Embryonic facial prominence (tissue), 1 donor: ENCODE measurements at regions not wholly inside any gene's neighbourhood (a gene's known extent, or its start where the extent isn't known, plus 50 kb on each side); places are given as distances from the start of the nearest gene placed in this dataset.
"Not testable (repeated sequence)": the region's sequence is repeated elsewhere in the genome, so short reads cannot be mapped to it uniquely, and the experiment has no call there.

Source experiments
- DNase-seq: peaks from one replicate; pipeline ENCODE4 v3.0.0-alpha.2; 2016; ENCODE audit errors: extremely low spot score

GRCh38 chr7:88614736-88615135, 144.8 kb upstream of the ZNF804B start:
- DNase-seq = no peak

- DNase-seq = no peak
These were observed 148.6 kb upstream of the ZNF804B start for GRCh38 chr7:88610942-88611341.

- no peak for DNase-seq
These were observed 158.8 kb upstream of the ZNF804B start for GRCh38 chr7:88600695-88601094.

GRCh38 chr7:88599528-88599927, 160.0 kb upstream of the ZNF804B start:
- DNase-seq = no peak

GRCh38 chr7:88597941-88598425, 161.5 kb upstream of the ZNF804B start:
- DNase-seq = no peak

GRCh38 chr7:88590963-88591362, 168.5 kb upstream of the ZNF804B start:
- no peak for DNase-seq

- DNase-seq = no peak
These were observed 169.6 kb upstream of the ZNF804B start for GRCh38 chr7:88589927-88590326.

GRCh38 chr7:88586890-88587289, 172.6 kb upstream of the ZNF804B start:
- DNase-seq = no peak

- no peak for DNase-seq
These were observed 173.3 kb upstream of the ZNF804B start for GRCh38 chr7:88586219-88586618.

GRCh38 chr7:88576720-88577119, 182.8 kb upstream of the ZNF804B start:
- no peak for DNase-seq

- DNase-seq = no peak
These were observed 193.3 kb upstream of the ZNF804B start for GRCh38 chr7:88566162-88566729.

- DNase-seq = no peak
These were observed 194.1 kb upstream of the ZNF804B start for GRCh38 chr7:88565401-88565800.

GRCh38 chr7:88556441-88556840, 203.1 kb upstream of the ZNF804B start:
- DNase-seq = not testable (repeated sequence)

- not testable (repeated sequence) for DNase-seq
These were observed 204.7 kb upstream of the ZNF804B start for GRCh38 chr7:88554847-88555246.

GRCh38 chr7:88548399-88548798, 211.1 kb upstream of the ZNF804B start:
- no peak for DNase-seq

- no peak for DNase-seq
These were observed 212.7 kb upstream of the ZNF804B start for GRCh38 chr7:88546808-88547207.

GRCh38 chr7:88545663-88546062, 213.8 kb upstream of the ZNF804B start:
- DNase-seq = no peak

- no peak for DNase-seq
These were observed 219.5 kb upstream of the ZNF804B start for GRCh38 chr7:88540012-88540411.

GRCh38 chr7:88539518-88539917, 220.0 kb upstream of the ZNF804B start:
- no peak for DNase-seq

- no peak for DNase-seq
These were observed 217.0 kb upstream of the STEAP4 start for GRCh38 chr7:88523645-88524044.

- DNase-seq = no peak
These were observed 216.1 kb upstream of the STEAP4 start for GRCh38 chr7:88522771-88523293.

GRCh38 chr7:88516429-88516828, 209.7 kb upstream of the STEAP4 start:
- no peak for DNase-seq

GRCh38 chr7:88515301-88515700, 208.6 kb upstream of the STEAP4 start:
- no peak for DNase-seq

GRCh38 chr7:88509341-88509740, 202.6 kb upstream of the STEAP4 start:
- DNase-seq = no peak
